ENCODE measurements at regions not wholly inside any gene's neighbourhood (a gene's known extent, or its start where the extent isn't known, plus 50 kb on each side); places are given as distances from the start of the nearest gene placed in this dataset.

GRCh38 chr2:128536925-128537620 lies 218.4 kb upstream of the HS6ST1 start (continued):
- no peak for TF ChIP-seq CUX1 (CRISPR knock-in tag; IDR thresholded peaks at IDR 0.05)
- peak; percentile 61; the same call in 1 of the 2 replicates for TF ChIP-seq SMAD4 (CRISPR knock-in tag; conservative IDR thresholded peaks at IDR 0.05)
- no peak for TF ChIP-seq GTF3C2 (IDR thresholded peaks at IDR 0.05; ENCODE audit: borderline replicate concordance, extremely low read depth, insufficient read length)
- no peak for TF ChIP-seq ZNF3 (CRISPR knock-in tag; IDR thresholded peaks at IDR 0.05)
- TF ChIP-seq MAFG (tag; conservative IDR thresholded peaks at IDR 0.05), result 0 out of 2 replicates have a peak, but pooled peaks have one; percentile 17
- no peak for TF ChIP-seq ZNF436 (CRISPR knock-in tag; IDR thresholded peaks at IDR 0.05)
- no peak for TF ChIP-seq NUFIP1 (IDR thresholded peaks at IDR 0.05; ENCODE audit: partially characterized antibody)
- TF ChIP-seq SMC3 (conservative IDR thresholded peaks at IDR 0.05; ENCODE audit: insufficient read depth, low read depth, low read length), result no peak
- TF ChIP-seq LARP7 (IDR thresholded peaks at IDR 0.05), result no peak
- TF ChIP-seq RREB1 (CRISPR knock-in tag; IDR thresholded peaks at IDR 0.05), result no peak
- TF ChIP-seq PHF8 (IDR thresholded peaks at IDR 0.05; ENCODE audit: borderline replicate concordance, low read length), result no peak
- TF ChIP-seq ZNF696 (CRISPR knock-in tag; conservative IDR thresholded peaks at IDR 0.05), result no peak
- no peak for TF ChIP-seq ZNF644 (tag; IDR thresholded peaks at IDR 0.05; ENCODE audit: low read depth)
- TF ChIP-seq CBFA2T2 (conservative IDR thresholded peaks at IDR 0.05), result peak; percentile 28; the same call in 1 of the 2 replicates
